ENCODE measurements at regions not wholly inside any gene's neighbourhood (a gene's known extent, or its start where the extent isn't known, plus 50 kb on each side); places are given as distances from the start of the nearest gene placed in this dataset.
"Not testable (repeated sequence)": the region's sequence is repeated elsewhere in the genome, so short reads cannot be mapped to it uniquely, and the experiment has no call there.

DNA sequence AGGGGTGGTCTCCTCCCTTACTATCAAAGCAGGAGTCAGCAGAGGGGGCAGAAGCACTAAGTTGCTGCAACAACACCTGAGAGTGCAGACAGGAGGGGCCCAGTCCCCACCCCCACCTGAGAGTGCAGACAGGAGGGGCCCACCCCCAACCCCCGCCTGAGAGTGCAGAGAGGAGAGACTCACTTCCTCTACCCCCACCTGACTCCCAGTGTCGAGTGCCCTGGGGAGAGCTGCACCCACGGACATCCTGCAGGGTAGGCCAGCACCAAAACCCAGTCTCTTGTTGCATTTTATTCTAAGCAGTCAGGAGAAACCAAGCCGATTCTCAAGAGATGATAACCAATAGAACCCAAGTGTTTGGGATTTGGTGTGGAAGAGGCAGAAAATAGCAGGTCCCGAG lies 78.4 kb downstream of the NAPG start:
- DNase-seq (ENCODE audit: low read depth) = no peak

DNA sequence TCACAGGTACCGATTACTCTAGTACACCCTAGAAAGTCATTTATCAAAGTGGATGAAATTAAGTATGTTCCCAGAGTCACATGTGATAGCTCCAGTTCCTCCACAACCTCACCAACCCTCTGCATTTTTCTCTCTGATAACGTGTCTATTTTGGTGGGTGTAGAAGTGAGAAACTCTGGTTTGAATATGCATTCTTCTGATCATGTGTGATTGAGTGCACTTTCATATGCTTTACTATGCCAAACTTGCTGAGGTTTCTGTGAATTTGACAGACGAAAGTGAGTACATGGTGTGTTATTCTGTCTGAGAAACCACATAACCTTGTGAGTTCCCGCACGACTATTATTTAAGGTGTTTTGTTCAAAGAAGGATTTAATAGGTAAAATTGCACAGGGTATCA lies 81.1 kb downstream of the NAPG start:
- DNase-seq (ENCODE audit: low read depth) = not testable (repeated sequence)

DNA sequence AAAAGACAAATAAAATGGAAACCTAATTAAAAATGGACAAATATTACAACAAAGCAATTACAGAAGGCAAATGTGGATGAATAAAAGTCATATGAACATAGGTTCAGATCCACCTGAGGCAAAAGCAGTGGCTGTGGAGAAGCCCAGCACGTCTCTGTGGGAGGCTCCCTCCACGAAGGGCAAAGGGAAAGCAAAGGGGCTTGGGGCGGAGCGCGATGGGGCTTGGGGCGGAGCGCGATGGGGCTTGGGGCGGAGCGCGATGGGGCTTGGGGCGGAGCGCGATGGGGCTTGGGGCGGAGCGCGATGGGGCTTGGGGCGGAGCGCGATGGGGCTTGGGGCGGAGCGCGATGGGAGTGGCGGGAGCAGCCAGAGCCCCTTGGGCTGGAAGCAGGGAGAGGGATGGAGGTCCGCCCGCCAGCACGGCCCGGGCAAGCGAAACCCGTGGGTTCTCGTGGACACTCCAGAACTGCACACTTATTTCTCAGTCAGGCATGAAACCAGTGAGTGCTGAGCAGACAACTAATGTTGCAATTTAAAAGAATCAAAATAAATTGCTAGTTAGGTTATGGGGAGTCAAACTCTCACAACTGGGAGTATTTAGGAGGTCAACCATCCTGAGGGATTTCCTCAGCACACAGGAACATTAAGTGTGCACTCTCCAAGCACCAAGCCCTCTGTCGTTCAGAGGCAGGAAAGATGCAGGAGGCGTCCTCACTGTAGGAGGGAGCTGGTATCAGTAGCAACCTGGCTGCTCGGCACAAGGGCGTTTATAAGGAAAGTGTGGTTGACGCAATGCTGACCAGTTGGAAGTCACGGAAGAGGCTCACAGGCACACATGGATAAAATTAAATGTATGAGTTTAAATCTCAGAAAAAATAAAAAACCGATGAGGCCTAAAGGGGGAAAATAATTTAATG lies 81.8 kb downstream of the NAPG start:
- not testable (repeated sequence) for DNase-seq (ENCODE audit: low read depth)

DNA sequence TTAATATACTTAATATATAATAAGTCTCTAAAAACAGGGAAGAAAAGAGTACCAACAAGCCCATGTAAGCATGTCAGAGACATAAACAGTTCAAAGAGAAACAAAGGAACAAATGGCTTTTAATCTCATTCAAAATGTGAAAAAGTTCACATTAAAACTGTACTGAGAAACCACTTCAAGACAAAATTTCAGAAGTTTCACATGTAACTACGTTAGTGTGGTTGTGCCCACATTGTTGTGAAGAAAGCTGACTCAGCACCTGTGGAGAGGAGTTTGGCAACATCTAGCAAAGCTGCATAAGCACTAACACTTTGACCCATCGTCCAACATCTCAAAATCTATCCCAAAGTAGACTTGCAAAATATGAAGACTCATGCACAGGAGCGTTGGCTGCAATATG lies 82.6 kb downstream of the NAPG start:
- DNase-seq (ENCODE audit: low read depth) = not testable (repeated sequence)

DNA sequence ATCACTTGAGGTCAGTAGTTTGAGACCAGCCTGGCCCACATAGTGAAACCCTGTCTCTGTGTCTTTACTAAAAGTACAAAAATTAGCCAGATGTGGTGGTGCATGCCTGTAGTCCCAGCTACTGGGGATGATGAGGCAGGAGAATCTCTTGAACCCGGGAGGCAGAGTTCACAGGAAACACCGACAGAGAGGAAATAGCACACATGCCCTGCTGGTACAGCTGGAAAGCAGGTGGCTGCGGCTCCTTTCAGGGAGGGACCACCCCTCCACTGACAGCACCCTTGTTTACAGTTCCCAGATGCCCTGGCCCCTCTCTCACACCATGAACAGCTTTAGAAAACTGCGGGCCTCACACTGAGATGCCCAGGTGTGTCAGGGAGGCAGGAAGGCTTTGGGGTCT lies 83.2 kb downstream of the NAPG start:
- not testable (repeated sequence) for DNase-seq (ENCODE audit: low read depth)

DNA sequence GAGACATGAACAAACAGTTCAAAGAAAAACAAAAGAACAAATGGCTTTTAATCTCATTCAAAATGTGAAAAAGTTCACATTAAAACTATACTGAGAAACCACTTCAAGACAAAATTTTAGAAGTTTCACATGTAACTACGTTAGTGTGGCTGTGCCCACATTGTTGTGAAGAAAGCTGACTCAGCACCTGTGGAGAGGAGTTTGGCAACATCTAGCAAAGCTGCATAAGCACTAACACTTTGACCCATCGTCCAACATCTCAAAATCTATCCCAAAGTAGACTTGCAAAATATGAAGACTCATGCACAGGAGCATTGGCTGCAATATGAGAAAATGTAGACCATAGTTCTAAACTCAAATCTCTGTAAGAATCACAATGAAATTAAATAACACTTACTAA lies 87.4 kb downstream of the NAPG start:
- not testable (repeated sequence) for DNase-seq (ENCODE audit: low read depth)

DNA sequence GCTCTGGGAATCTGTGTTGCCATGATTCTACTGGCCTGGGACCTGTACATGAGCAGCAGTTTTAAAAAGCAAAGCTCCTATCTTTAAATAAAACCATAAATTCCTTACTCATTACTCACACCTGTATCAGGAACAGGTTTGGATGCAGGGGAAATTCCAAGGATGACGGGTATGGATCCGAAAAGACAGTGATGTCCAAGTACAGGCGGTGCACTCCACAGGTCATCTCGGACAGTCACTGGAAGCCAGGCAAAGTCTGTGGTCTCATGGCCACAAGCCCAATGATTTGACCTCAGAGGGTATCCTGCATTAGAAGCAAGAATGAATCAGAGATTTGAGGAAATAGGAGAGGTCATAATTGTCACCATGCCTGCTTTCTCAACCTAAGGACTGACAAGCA lies 90.9 kb downstream of the NAPG start:
- DNase-seq (ENCODE audit: low read depth) = peak; percentile 33

DNA sequence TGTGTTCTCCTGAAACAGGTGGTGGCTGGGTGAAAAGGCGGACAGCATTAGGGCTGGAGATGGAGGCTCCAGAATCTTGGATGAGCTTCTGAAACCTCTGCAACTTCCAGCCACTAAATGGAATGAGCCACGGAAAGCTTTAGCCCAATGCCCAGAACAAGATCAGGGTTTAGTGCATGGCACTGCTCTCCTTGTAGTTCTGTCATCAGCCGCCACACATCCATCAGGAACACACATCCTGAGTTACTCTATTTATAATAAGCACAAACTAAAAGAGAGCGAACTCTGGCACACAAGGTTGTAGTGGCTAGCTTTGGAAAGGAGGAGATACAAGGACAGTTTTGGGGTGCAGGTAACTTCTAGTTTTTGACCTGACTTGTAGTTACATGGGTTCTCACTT lies 93.0 kb downstream of the NAPG start:
- DNase-seq (ENCODE audit: low read depth) = not testable (repeated sequence)

DNA sequence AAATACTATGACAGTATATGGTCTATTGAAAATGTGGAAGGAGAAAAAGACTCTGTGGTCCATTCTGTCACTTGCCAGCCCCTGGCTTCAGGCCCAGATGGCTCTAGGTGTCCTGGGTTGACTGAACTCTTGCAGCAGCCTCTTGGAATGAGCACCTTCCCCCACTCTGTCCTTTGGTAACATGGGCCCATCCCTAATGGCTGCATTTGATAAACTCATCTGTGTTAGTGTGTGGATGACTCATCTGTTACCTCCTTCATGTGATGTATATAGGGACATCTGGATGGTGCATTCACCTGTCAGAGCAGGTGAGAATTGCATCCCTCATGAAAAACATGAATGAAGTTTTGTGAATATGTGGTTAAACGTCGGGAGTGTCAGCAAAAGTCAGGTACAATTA lies 93.5 kb downstream of the NAPG start:
- DNase-seq (ENCODE audit: low read depth) = not testable (repeated sequence)

DNA sequence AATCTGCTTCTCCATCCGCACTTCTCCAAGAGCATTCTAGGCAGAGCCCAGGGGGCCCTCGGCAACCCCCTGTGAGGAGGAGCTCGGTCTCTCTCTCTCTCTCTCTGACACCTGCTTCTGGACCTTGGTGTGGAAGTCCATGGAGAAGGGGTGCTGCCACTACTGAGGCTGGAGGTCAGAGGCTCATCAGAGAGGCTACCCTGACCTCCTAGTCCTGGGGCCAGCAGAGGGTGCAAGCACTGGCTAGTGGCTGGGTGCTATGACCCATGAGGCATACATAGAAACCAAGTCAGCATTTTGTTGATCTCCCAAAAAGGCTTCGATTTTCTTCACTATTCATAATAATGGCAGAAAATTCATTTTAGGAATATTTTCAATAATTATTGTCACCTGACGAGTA lies 94.0 kb downstream of the NAPG start:
- not testable (repeated sequence) for DNase-seq (ENCODE audit: low read depth)

Measured in ELR (cell line).